Natural killer cell (primary cell): ENCODE measurements at regions not wholly inside any gene's neighbourhood (a gene's known extent, or its start where the extent isn't known, plus 50 kb on each side); places are given as distances from the start of the nearest gene placed in this dataset.
"Not testable (repeated sequence)": the region's sequence is repeated elsewhere in the genome, so short reads cannot be mapped to it uniquely, and the experiment has no call there.

ENCODE experiments used
- ATAC-seq, 3 donors: fragments of 150-1000 bp in 2 of 3; fragments of 200-7000 bp in 1 of 3; cut with Tn5 transposase; 1 replicate in 1 of 3; 2 replicates in 2 of 3; pipeline ENCODE4 v1.10.0; 2021; ENCODE audit warnings: mild to moderate bottlenecking in 2 of 3, moderate library complexity in 2 of 3
- DNase-seq, 2 donors: peaks; one replicate each; pipeline versions ENCODE4 v3.0.0 to v3.0.0-alpha.2; 2013 to 2021; ENCODE audit warnings: mixed read lengths in 1 of 2
- H3K27ac ChIP-seq: one replicate; pipeline ENCODE4 v1.5.1; 2013; ENCODE audit warnings: mild to moderate bottlenecking, low read length
- H3K27me3 ChIP-seq: one replicate; pipeline ENCODE4 v1.6.1; 2013; ENCODE audit warnings: low read length; ENCODE audit not compliant: control insufficient read depth, insufficient read depth
- H3K36me3 ChIP-seq: one replicate; pipeline ENCODE4 v1.6.1; 2013; ENCODE audit warnings: low read length; ENCODE audit not compliant: control insufficient read depth, insufficient read depth
- H3K4me1 ChIP-seq: one replicate; pipeline ENCODE4 v1.6.1; 2013; ENCODE audit warnings: low read length; ENCODE audit not compliant: control insufficient read depth, insufficient read depth
- H3K4me3 ChIP-seq: one replicate; pipeline ENCODE4 v1.5.1; 2013; ENCODE audit warnings: low read length
- H3K9me3 ChIP-seq: one replicate; pipeline ENCODE4 v1.6.1; 2013; ENCODE audit warnings: low read length; ENCODE audit not compliant: control insufficient read depth, insufficient read depth
- H3K27ac Mint-ChIP-seq, 2 donors: one replicate each; pipeline ENCODE4 v1.8.0; 2022; ENCODE audit warnings: mild to moderate bottlenecking in 2 of 2, mixed read lengths in 2 of 2, moderate library complexity in 1 of 2
- H3K27me3 Mint-ChIP-seq, 2 donors: one replicate each; pipeline ENCODE4 v1.8.0; 2022; ENCODE audit warnings: low read depth in 2 of 2, mixed read lengths in 2 of 2
- H3K36me3 Mint-ChIP-seq: one replicate; pipeline ENCODE4 v1.8.0; 2022; ENCODE audit warnings: mixed read lengths
- H3K4me1 Mint-ChIP-seq, 2 donors: one replicate each; pipeline ENCODE4 v1.8.0; 2022; ENCODE audit warnings: mixed read lengths in 2 of 2
- H3K4me3 Mint-ChIP-seq: one replicate; pipeline ENCODE4 v1.8.0; 2022; ENCODE audit warnings: mild to moderate bottlenecking, moderate library complexity, mixed read lengths
- H3K9me3 Mint-ChIP-seq, 2 donors: one replicate each; pipeline ENCODE4 v1.8.0; 2022; ENCODE audit warnings: mixed read lengths in 2 of 2
- WGBS: methylation state at CpG from one replicate; pipeline ENCODE4 v1.1.7; 2013; ENCODE audit warnings: missing lambda C conversion rate; ENCODE audit not compliant: insufficient coverage; 5-methylcytosine and 5-hydroxymethylcytosine counted together
- intact Hi-C: fragments of 100-400 bp; cut with micrococcal nuclease; formaldehyde crosslinking; loops from one replicate; pipeline ENCODE4 v1.14.2; 2022
- TF ChIP-seq, protein P1 (sequence below): fragments of 200-600 bp; IDR thresholded peaks from one replicate; pipeline ENCODE4 v1.8.0; 2022; ENCODE audit warnings: antibody characterized with exemption

DNA sequence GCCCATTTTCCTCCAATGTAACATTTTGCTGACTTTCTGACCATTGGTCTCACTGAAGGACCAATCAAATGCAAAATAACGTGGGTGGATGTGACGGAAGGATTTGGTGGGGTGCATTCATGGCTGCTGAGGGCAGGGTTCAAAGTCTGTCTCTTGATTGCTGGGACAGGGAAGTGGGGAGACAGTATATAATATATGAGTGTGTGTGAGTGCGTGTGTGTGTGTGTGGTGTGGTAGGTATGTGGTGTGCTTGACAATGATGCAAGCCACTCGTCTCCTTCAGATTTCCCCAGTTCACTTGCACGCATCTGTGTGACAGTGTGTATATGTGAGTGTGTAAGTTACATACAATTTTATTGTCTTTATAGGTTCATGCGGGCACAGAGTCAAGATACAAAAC lies 477.3 kb downstream of the DIRAS2 start:
- Mint-ChIP-seq H3K9me3 (no peaks in the 10 kb centered on the region), H3K27ac (no peak overlapping the region), H3K36me3 (no peaks in the 10 kb centered on the region), H3K27me3 (peaks cover 6 to 9% of the 10 kb centered on the region in 2 donors), H3K4me3 (no peak overlapping the region), H3K4me1 (no peaks in the 10 kb centered on the region)
- no peak for ATAC-seq
- H3K27ac ChIP-seq: no peak overlapping the region
- DNase-seq: no peak
- H3K27me3 ChIP-seq: no peaks in the 10 kb centered on the region
- TF ChIP-seq, protein P1, sequence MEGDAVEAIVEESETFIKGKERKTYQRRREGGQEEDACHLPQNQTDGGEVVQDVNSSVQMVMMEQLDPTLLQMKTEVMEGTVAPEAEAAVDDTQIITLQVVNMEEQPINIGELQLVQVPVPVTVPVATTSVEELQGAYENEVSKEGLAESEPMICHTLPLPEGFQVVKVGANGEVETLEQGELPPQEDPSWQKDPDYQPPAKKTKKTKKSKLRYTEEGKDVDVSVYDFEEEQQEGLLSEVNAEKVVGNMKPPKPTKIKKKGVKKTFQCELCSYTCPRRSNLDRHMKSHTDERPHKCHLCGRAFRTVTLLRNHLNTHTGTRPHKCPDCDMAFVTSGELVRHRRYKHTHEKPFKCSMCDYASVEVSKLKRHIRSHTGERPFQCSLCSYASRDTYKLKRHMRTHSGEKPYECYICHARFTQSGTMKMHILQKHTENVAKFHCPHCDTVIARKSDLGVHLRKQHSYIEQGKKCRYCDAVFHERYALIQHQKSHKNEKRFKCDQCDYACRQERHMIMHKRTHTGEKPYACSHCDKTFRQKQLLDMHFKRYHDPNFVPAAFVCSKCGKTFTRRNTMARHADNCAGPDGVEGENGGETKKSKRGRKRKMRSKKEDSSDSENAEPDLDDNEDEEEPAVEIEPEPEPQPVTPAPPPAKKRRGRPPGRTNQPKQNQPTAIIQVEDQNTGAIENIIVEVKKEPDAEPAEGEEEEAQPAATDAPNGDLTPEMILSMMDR: no peak
- H3K4me3 ChIP-seq: no peak overlapping the region
- H3K4me1 ChIP-seq: peaks cover 4% of the 10 kb centered on the region
- WGBS: 86% methylated on average over 6 of the region's 6 CpGs
- intact Hi-C loops: no loop called here
- H3K9me3 ChIP-seq: no peaks in the 10 kb centered on the region
- no peaks in the 10 kb centered on the region for H3K36me3 ChIP-seq

DNA sequence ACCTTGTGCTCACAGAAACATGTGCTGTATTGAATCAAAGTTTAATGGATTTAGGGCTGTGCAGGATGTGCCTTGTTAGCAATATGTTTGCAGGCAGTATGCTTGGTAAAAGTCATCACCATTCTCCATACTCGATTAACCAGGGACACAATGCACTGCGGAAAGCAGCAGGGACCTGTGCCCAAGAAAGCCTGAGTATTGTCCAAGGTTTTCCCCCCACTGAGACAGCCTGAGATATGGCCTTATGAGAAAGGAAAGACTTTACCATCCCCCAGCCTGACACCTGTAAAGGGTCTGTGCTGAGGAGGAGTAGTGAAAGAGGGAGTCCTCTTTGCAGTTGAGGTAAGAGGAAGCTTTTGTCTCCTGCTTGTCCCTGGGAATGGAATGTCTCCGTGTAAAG lies 476.2 kb downstream of the DIRAS2 start:
- ATAC-seq, H3K4me3 ChIP-seq, H3K4me3 Mint-ChIP-seq, intact Hi-C loops, H3K27me3 ChIP-seq, H3K36me3 ChIP-seq, DNase-seq, H3K4me1 Mint-ChIP-seq, H3K9me3 Mint-ChIP-seq, H3K36me3 Mint-ChIP-seq, H3K27ac Mint-ChIP-seq, H3K4me1 ChIP-seq, H3K9me3 ChIP-seq, H3K27ac ChIP-seq: not testable (repeated sequence)
- peaks cover 6 to 15% of the 10 kb centered on the region in 2 donors for H3K27me3 Mint-ChIP-seq
- WGBS: 91% methylated on average over 3 of the region's 3 CpGs

DNA sequence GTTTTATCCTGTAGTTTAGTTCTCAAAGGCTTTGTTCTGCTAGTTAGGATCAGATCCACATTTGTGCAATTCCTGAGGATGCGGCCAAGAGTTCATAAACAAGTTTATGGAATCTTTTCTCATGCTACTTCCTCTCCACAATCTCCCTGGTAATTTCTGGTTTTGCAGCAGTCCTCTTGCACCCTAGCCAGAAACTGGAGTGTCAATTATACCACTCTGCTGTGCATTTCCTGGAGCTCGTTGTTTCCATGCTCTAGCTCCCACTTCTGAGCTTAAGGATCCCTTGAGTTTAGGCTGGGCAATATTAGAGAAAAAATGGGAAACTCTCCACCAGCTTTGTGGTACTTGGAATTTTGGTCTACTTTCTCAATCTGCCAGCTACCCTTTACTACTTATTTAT lies 474.7 kb downstream of the DIRAS2 start:
- Histone ChIP-seq H3K36me3 (no peaks in the 10 kb centered on the region), H3K4me1 (no peaks in the 10 kb centered on the region), H3K27me3 (no peaks in the 10 kb centered on the region), H3K27ac (no peak overlapping the region), H3K9me3 (no peaks in the 10 kb centered on the region), H3K4me3 (no peak overlapping the region)
- H3K4me3 Mint-ChIP-seq: no peak overlapping the region
- peaks cover 9 to 15% of the 10 kb centered on the region in 2 donors for H3K27me3 Mint-ChIP-seq
- no peak overlapping the region for H3K27ac Mint-ChIP-seq
- H3K36me3 Mint-ChIP-seq: peaks cover 5% of the 10 kb centered on the region
- TF ChIP-seq, protein P1: no peak
- WGBS: 89% methylated on average over 1 of the region's 2 CpGs
- no peak for DNase-seq
- H3K4me1 Mint-ChIP-seq: no peaks in the 10 kb centered on the region
- intact Hi-C loops: no loop called here
- peaks cover 0 to 2% of the 10 kb centered on the region in 2 donors for H3K9me3 Mint-ChIP-seq
- no peak for ATAC-seq

DNA sequence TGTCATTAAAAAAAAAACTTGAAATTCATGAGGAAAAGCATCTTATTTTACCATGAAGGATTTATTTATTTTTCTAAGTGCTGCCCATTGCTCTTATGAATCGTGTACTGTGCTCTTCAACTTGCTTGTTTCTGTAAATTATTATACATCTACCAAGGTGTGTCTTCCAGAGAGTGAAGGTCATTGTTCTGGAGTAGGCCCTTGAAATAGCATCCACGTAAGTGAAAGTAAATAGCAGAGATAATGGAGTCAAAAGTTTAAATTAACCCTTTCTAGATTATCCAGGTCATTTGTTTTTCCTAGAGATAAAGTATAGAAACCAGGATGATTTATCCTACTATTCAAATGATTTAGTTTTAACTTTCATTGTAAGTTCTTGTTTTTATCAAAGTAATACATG lies 473.1 kb downstream of the DIRAS2 start:
- WGBS: no CpG with 5 or more reads among the region's 2 CpGs
- TF ChIP-seq, protein P1: no peak

DNA sequence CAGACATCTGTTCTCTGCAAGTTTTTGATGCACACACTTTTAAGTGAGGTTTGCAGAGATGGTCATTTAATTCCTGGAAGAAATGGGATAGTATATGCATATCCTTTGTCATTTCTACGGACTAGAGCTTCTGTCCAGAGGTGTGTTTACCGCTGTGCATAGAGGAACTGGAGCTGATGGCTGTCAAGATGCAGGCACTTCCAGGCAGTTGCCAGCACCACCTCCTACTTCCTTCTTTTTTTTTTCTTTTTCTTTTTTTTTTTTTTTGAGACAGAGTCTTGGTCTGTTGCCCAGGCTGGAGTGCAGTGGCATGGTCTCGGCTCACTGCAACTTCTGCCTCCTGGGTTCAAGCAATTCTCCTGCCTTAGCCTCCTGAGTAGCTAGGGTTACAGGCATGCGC lies 468.7 kb downstream of the DIRAS2 start:
- ATAC-seq, DNase-seq, H3K4me1 ChIP-seq, intact Hi-C loops, H3K36me3 Mint-ChIP-seq, H3K4me3 Mint-ChIP-seq, H3K9me3 ChIP-seq, H3K27me3 ChIP-seq, H3K4me1 Mint-ChIP-seq, H3K4me3 ChIP-seq, H3K36me3 ChIP-seq, H3K27ac ChIP-seq, H3K9me3 Mint-ChIP-seq, H3K27ac Mint-ChIP-seq: not testable (repeated sequence)
- H3K27me3 Mint-ChIP-seq: peaks cover 6 to 16% of the 10 kb centered on the region in 2 donors
- 48% methylated on average over 4 of the region's 4 CpGs for WGBS

More for the DNA sequence above, 473.1 kb downstream of the DIRAS2 start:
- peaks cover 9 to 15% of the 10 kb centered on the region in 2 donors for H3K27me3 Mint-ChIP-seq
- Histone ChIP-seq H3K27ac (no peak overlapping the region), H3K9me3 (no peaks in the 10 kb centered on the region), H3K27me3 (no peaks in the 10 kb centered on the region), H3K4me3 (no peak overlapping the region), H3K36me3 (no peaks in the 10 kb centered on the region), H3K4me1 (no peaks in the 10 kb centered on the region)
- DNase-seq (no peak), ATAC-seq (no peak)
- H3K27ac Mint-ChIP-seq: no peak overlapping the region
- H3K4me3 Mint-ChIP-seq: no peak overlapping the region
- peaks cover 0 to 2% of the 10 kb centered on the region in 2 donors for H3K9me3 Mint-ChIP-seq
- no peaks in the 10 kb centered on the region for H3K4me1 Mint-ChIP-seq
- peaks cover 5% of the 10 kb centered on the region for H3K36me3 Mint-ChIP-seq
- intact Hi-C loops: no loop called here

DNA sequence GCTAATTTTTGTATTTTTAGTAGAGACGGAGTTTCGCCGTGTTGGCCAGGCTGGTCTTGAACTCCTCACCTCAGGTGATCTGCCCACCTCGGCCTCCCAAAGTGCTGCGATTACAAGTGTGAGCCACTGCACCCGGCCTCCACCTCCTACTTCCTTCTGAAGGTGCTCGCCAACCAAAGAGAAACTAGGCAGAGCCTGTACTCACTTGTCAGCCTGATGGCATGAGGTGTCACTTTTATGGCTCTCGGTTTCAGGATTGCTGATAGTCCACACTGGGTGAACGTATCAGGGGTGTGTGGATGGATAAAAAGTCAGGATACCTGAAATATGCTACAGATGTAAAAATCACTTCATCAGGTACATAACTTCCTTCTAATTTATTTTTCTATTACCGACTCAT lies 468.3 kb downstream of the DIRAS2 start:
- not testable (repeated sequence) for ATAC-seq

More for the DNA sequence above, 468.3 kb downstream of the DIRAS2 start:
- H3K36me3 Mint-ChIP-seq, H3K9me3 ChIP-seq, H3K4me1 ChIP-seq, H3K27me3 ChIP-seq, DNase-seq, H3K36me3 ChIP-seq, H3K27ac Mint-ChIP-seq, H3K4me1 Mint-ChIP-seq, H3K4me3 Mint-ChIP-seq, H3K9me3 Mint-ChIP-seq, intact Hi-C loops, H3K4me3 ChIP-seq, H3K27ac ChIP-seq: not testable (repeated sequence)
- H3K27me3 Mint-ChIP-seq: peaks cover 6 to 16% of the 10 kb centered on the region in 2 donors
- 83% methylated on average over 9 of the region's 10 CpGs for WGBS
